Calu3 (cell line): ENCODE measurements at regions not wholly inside any gene's neighbourhood (a gene's known extent, or its start where the extent isn't known, plus 50 kb on each side); places are given as distances from the start of the nearest gene placed in this dataset.
"Not testable (repeated sequence)": the region's sequence is repeated elsewhere in the genome, so short reads cannot be mapped to it uniquely, and the experiment has no call there.

Experiments
- BruUV-seq: library from RNA; stranded (reverse); fragments of 400-500 nt; replicated peaks from 2 replicates; lab custom pipeline; 2021; lab: Mats Ljungman, UMichigan
- CTCF ChIA-PET: fragments of 300-600 bp; sonication (Branson Sonifier 250); formaldehyde crosslinking; loops from one replicate; lab custom pipeline; 2022; ENCODE audit warnings: antibody characterized with exemption; lab: Charles Lee
- DNase-seq: peaks from one replicate; pipeline ENCODE4 v3.0.0; 2022
- H3K27ac Mint-ChIP-seq: one replicate; pipeline ENCODE4 v1.8.0; 2022; ENCODE audit warnings: mixed read lengths; ENCODE audit not compliant: unreplicated experiment
- H3K27me3 Mint-ChIP-seq: one replicate; pipeline ENCODE4 v1.8.0; 2022; ENCODE audit warnings: mixed read lengths; ENCODE audit not compliant: unreplicated experiment
- H3K36me3 Mint-ChIP-seq: one replicate; pipeline ENCODE4 v1.8.0; 2022; ENCODE audit warnings: mild to moderate bottlenecking, moderate library complexity, mixed read lengths; ENCODE audit not compliant: insufficient read depth, unreplicated experiment
- H3K4me1 Mint-ChIP-seq: one replicate; pipeline ENCODE4 v1.8.0; 2022; ENCODE audit warnings: mild to moderate bottlenecking, low read depth, mixed read lengths; ENCODE audit not compliant: unreplicated experiment
- H3K4me3 Mint-ChIP-seq: one replicate; pipeline ENCODE4 v1.8.0; 2022; ENCODE audit warnings: mild to moderate bottlenecking, low read depth, moderate library complexity, mixed read lengths; ENCODE audit not compliant: unreplicated experiment
- H3K9me3 Mint-ChIP-seq: one replicate; pipeline ENCODE4 v1.8.0; 2022; ENCODE audit warnings: low read depth, mixed read lengths; ENCODE audit not compliant: unreplicated experiment
- CTCF ChIP-seq: fragments of 200-600 bp; IDR thresholded peaks from one replicate; pipeline ENCODE4 v1.8.0; 2022; ENCODE audit warnings: antibody characterized with exemption; ENCODE audit not compliant: unreplicated experiment
- intact Hi-C: fragments of 100-400 bp; cut with micrococcal nuclease; formaldehyde crosslinking; loops from one replicate; pipeline ENCODE4 v1.10.0; 2022; ENCODE audit not compliant: unreplicated experiment

DNA sequence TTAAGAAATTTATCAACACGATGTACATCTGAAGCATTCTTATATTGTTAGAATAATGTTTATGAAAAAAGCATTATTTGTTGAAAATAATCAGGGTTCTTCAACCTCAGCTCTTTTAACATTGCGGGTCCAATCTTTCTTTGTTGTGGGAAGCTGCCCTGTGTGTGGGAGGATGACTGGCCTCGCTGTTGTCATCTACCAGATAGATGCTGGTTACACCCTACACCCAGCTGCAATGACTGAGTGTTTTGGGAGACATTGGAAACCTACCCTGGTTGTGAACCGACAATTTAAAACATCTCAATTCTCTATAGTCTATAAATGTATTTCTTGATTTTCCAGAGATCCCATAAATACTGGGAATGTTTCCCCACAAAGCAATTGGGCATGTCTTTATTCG lies 794.2 kb upstream of the CDH10 start:
- intact Hi-C loops: no loop called here
- no TSS peak for BruUV-seq
- Mint-ChIP-seq H3K27me3 (no peaks in the 10 kb centered on the region), H3K36me3 (no peaks in the 10 kb centered on the region), H3K27ac (no peak overlapping the region), H3K9me3 (peaks cover 2% of the 10 kb centered on the region), H3K4me1 (no peaks in the 10 kb centered on the region), H3K4me3 (no peak overlapping the region)
- CTCF ChIA-PET: no interaction called here
- TF ChIP-seq CTCF: no peak
- DNase-seq: no peak

- H3K27me3 Mint-ChIP-seq, H3K4me1 Mint-ChIP-seq, H3K36me3 Mint-ChIP-seq, CTCF ChIA-PET, H3K4me3 Mint-ChIP-seq, DNase-seq, BruUV-seq, H3K27ac Mint-ChIP-seq, H3K9me3 Mint-ChIP-seq, intact Hi-C loops: not testable (repeated sequence)
Measured at GRCh38 chr5:25438375-25438774, 793.6 kb upstream of the CDH10 start.

DNA sequence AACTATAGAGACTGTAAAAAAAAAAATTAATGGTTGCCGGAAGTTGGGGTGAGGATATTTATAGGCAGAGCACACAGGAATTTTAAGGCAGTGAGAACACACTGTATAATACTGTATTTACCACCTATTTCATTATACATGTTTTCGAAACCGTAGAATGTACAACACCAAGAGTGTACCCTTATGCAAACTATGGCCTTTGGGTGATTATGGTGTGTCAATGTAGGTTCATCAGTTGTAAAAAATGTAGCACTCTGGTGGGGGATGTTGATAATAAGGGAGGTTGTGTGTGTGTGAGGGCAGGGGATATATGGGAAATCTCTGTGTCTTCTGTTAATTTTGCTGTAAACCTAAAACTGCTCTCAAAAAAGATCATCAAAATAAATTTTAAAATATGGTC lies 791.7 kb upstream of the CDH10 start:
- intact Hi-C loops: no loop called here
- no peak for TF ChIP-seq CTCF
- Mint-ChIP-seq H3K4me1 (no peaks in the 10 kb centered on the region), H3K9me3 (peaks cover 2% of the 10 kb centered on the region), H3K27ac (no peak overlapping the region), H3K36me3 (no peaks in the 10 kb centered on the region), H3K27me3 (no peaks in the 10 kb centered on the region), H3K4me3 (no peak overlapping the region)
- no peak for DNase-seq
- no TSS peak for BruUV-seq
- CTCF ChIA-PET: no interaction called here

- no peaks in the 10 kb centered on the region for H3K4me1 Mint-ChIP-seq
- H3K27ac Mint-ChIP-seq: no peak overlapping the region
- H3K4me3 Mint-ChIP-seq: no peak overlapping the region
- H3K36me3 Mint-ChIP-seq: no peaks in the 10 kb centered on the region
- no peaks in the 10 kb centered on the region for H3K27me3 Mint-ChIP-seq
- no TSS peak for BruUV-seq
- H3K9me3 Mint-ChIP-seq: peaks cover 2% of the 10 kb centered on the region
- TF ChIP-seq CTCF: no peak
- CTCF ChIA-PET: no interaction called here
- intact Hi-C loops: no loop called here
- no peak for DNase-seq
Measured at GRCh38 chr5:25435882-25436281, 791.1 kb upstream of the CDH10 start.

DNA sequence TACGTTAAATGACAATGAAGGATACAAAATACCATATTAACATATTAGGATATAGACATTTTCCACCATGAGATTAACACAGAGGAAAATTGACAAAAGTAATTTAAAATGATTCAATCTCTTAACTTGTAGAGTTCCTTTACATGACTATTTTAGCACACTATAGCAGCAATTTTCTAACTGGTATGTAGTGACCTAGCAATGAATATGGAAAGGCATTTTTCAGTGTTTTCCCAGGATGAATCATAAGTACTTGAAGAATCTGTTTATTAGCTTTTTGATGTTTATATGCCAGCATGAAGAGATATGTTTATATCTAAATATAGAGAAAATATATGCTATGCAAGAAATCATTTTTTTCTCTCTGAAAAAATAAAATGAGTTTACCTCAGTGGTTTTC lies 782.5 kb upstream of the CDH10 start:
- no TSS peak for BruUV-seq
- Mint-ChIP-seq H3K36me3 (no peaks in the 10 kb centered on the region), H3K9me3 (peaks cover 6% of the 10 kb centered on the region), H3K4me1 (no peaks in the 10 kb centered on the region), H3K27ac (no peak overlapping the region), H3K27me3 (no peaks in the 10 kb centered on the region), H3K4me3 (no peak overlapping the region)
- intact Hi-C loops: no loop called here
- no peak for DNase-seq
- CTCF ChIA-PET: no interaction called here
- no peak for TF ChIP-seq CTCF
